H1 (cell line): ENCODE measurements at regions not wholly inside any gene's neighbourhood (a gene's known extent, or its start where the extent isn't known, plus 50 kb on each side); places are given as distances from the start of the nearest gene placed in this dataset.

Experiments used
- CTCF ChIA-PET: fragments of 300-600 bp; sonication (Branson Sonifier 250); formaldehyde crosslinking; loops from one replicate; lab custom pipeline; 2021; ENCODE audit not compliant: partially characterized antibody; lab: Charles Lee
- POLR2A ChIA-PET: fragments of 300-600 bp; sonication (Branson Sonifier 250); formaldehyde crosslinking; loops from one replicate; lab custom pipeline; 2021; ENCODE audit warnings: inconsistent platforms; ENCODE audit not compliant: partially characterized antibody; lab: Charles Lee
- DNase-seq, 2 experiments: peaks; one replicate each; pipeline versions ENCODE4 v3.0.0 to v3.0.0-alpha.2; 2010 to 2022; ENCODE audit warnings: low spot score in 2 of 2, low read depth in 1 of 2, mixed read lengths in 1 of 2
- FAIRE-seq: peaks from 2 replicates; lab custom pipeline; 2011; peaks lifted over from hg19 to GRCh38; lab: Jason Lieb, UNC
- H2AFZ ChIP-seq: 2 replicates; pipeline ENCODE4 v1.8.1; 2012; ENCODE audit warnings: low read length, inconsistent platforms
- H2AK5ac ChIP-seq: 2 replicates; pipeline ENCODE4 v1.6.1; 2013; ENCODE audit warnings: low read depth, low read length
- H2BK120ac ChIP-seq: replicated peaks from 2 replicates; pipeline ENCODE3; 2013; ENCODE audit warnings: low read depth, low read length, inconsistent platforms
- H2BK12ac ChIP-seq: 2 replicates; pipeline ENCODE4 v1.6.1; 2013; ENCODE audit warnings: low read depth, low read length
- H2BK15ac ChIP-seq: 2 replicates; pipeline ENCODE4 v1.6.1; 2013; ENCODE audit warnings: low read length
- H2BK20ac ChIP-seq: 2 replicates; pipeline ENCODE4 v1.6.1; 2013; ENCODE audit warnings: low read length
- H2BK5ac ChIP-seq: 2 replicates; pipeline ENCODE4 v1.6.1; 2013; ENCODE audit warnings: low read depth, low read length
- H3K14ac ChIP-seq: 2 replicates; pipeline ENCODE4 v1.6.1; 2013; ENCODE audit warnings: inconsistent platforms; ENCODE audit not compliant: insufficient read length
- H3K18ac ChIP-seq: 2 replicates; pipeline ENCODE4 v1.6.1; 2013; ENCODE audit warnings: low read length; ENCODE audit errors: extremely low read depth
- H3K23ac ChIP-seq: 2 replicates; pipeline ENCODE4 v1.6.1; 2013; ENCODE audit warnings: inconsistent platforms; ENCODE audit not compliant: insufficient read length
- H3K23me2 ChIP-seq: 2 replicates; pipeline ENCODE4 v1.6.1; 2013; ENCODE audit warnings: low read depth, low read length
- H3K27ac ChIP-seq: 2 replicates; pipeline ENCODE4 v1.6.1; 2011; ENCODE audit warnings: low read depth, low read length, inconsistent platforms
- H3K27me3 ChIP-seq, 4 experiments: replicated peaks in 1 of 4; 1 replicate in 1 of 4; 2 replicates in 3 of 4; pipeline versions ENCODE4 v1.6.1 to v1.8.1; 2011 to 2013; ENCODE audit warnings: low read length in 3 of 4, mild to moderate bottlenecking in 3 of 4, inconsistent platforms in 2 of 4, mixed read lengths in 2 of 4, moderate library complexity in 1 of 4; ENCODE audit not compliant: control insufficient read depth in 3 of 4, insufficient read depth in 3 of 4; ENCODE audit errors: extremely low read depth in 1 of 4
- H3K36me3 ChIP-seq, 4 experiments: 2 replicates each; pipeline versions ENCODE4 v1.6.1 to v1.8.1; 2011 to 2013; ENCODE audit warnings: mild to moderate bottlenecking in 4 of 4, low read length in 3 of 4, moderate library complexity in 2 of 4, control low read depth in 1 of 4, inconsistent platforms in 1 of 4; ENCODE audit not compliant: insufficient read depth in 4 of 4, control insufficient read depth in 2 of 4
- H3K4ac ChIP-seq: replicated peaks from 2 replicates; pipeline ENCODE3; 2013; ENCODE audit warnings: low read length, low read depth, mixed read lengths, inconsistent platforms; ENCODE audit not compliant: insufficient read length
- H3K4me1 ChIP-seq, 4 experiments: replicated peaks in 1 of 4; 1 replicate in 1 of 4; 2 replicates in 3 of 4; pipeline versions ENCODE4 v1.6.1 to v1.8.1; 2011 to 2013; ENCODE audit warnings: low read length in 3 of 4, inconsistent platforms in 2 of 4, mixed read lengths in 1 of 4; ENCODE audit not compliant: insufficient read depth in 4 of 4, control insufficient read depth in 3 of 4
- H3K4me2 ChIP-seq, 2 experiments: 2 replicates each; pipeline versions ENCODE4 v1.6.1 to v1.8.1; 2011 to 2013; ENCODE audit warnings: low read depth in 2 of 2, low read length in 2 of 2, control low read depth in 1 of 2, inconsistent platforms in 1 of 2, mild to moderate bottlenecking in 1 of 2; ENCODE audit not compliant: insufficient read depth in 1 of 2
- H3K4me3 ChIP-seq, 4 experiments: fragments of 200-600, 300-600 bp in 1 of 4; sonication (generic), shearing (Covaris generic), sonication (Bioruptor Twin) in 1 of 4; 2 replicates each; pipeline versions ENCODE4 v1.5.1 to v1.8.1; 2011 to 2016; ENCODE audit warnings: low read length in 4 of 4, low read depth in 3 of 4, control low read depth in 2 of 4, inconsistent platforms in 2 of 4, mild to moderate bottlenecking in 2 of 4, mixed read lengths in 1 of 4, moderate library complexity in 1 of 4; ENCODE audit not compliant: insufficient read depth in 2 of 4; ENCODE audit errors: extremely low read depth in 1 of 4
- H3K56ac ChIP-seq: replicated peaks from 2 replicates; pipeline ENCODE3; 2013; ENCODE audit warnings: low read depth, mild to moderate bottlenecking, mixed read lengths, low read length, inconsistent platforms; ENCODE audit not compliant: insufficient read length
- H3K79me1 ChIP-seq: 2 replicates; pipeline ENCODE4 v1.6.1; 2013; ENCODE audit warnings: low read depth, low read length, control low read depth
- H3K79me2 ChIP-seq, 2 experiments: 2 replicates each; pipeline versions ENCODE4 v1.6.1 to v1.8.1; 2012 to 2013; ENCODE audit warnings: low read length in 2 of 2, mild to moderate bottlenecking in 2 of 2, inconsistent platforms in 1 of 2; ENCODE audit not compliant: insufficient read depth in 2 of 2, control insufficient read depth in 1 of 2
- H3K9ac ChIP-seq, 4 experiments: replicated peaks in 1 of 4; 1 replicate in 1 of 4; 2 replicates in 3 of 4; pipeline versions ENCODE4 v1.6.1 to v1.8.1; 2011 to 2013; ENCODE audit warnings: low read depth in 3 of 4, low read length in 3 of 4, control low read depth in 2 of 4, mild to moderate bottlenecking in 2 of 4, moderate library complexity in 2 of 4, inconsistent platforms in 1 of 4; ENCODE audit errors: extremely low read depth in 1 of 4
- H3K9me3 ChIP-seq, 2 experiments: 2 replicates each; pipeline versions ENCODE4 v1.6.1 to v1.8.1; 2012 to 2013; ENCODE audit warnings: mild to moderate bottlenecking in 2 of 2, moderate library complexity in 2 of 2, control low read depth in 1 of 2, inconsistent platforms in 1 of 2, low read depth in 1 of 2, low read length in 1 of 2, mixed read lengths in 1 of 2; ENCODE audit not compliant: insufficient read depth in 2 of 2
- H4K20me1 ChIP-seq, 2 experiments: replicated peaks in 1 of 2; 2 replicates each; pipeline versions ENCODE3 to v1.8.1; 2011 to 2013; ENCODE audit warnings: inconsistent platforms in 2 of 2, low read length in 2 of 2, mild to moderate bottlenecking in 1 of 2; ENCODE audit not compliant: insufficient read depth in 2 of 2, control insufficient read depth in 1 of 2
- H4K5ac ChIP-seq: 2 replicates; pipeline ENCODE4 v1.6.1; 2013; ENCODE audit warnings: low read length, low read depth, mixed read lengths, inconsistent platforms; ENCODE audit not compliant: insufficient read length
- H4K8ac ChIP-seq: 2 replicates; pipeline ENCODE4 v1.8.0; 2013; ENCODE audit warnings: mild to moderate bottlenecking, moderate library complexity, low read length, inconsistent platforms; ENCODE audit not compliant: insufficient read depth; ENCODE audit errors: extremely low read depth
- H4K91ac ChIP-seq: replicated peaks from 2 replicates; pipeline ENCODE3; 2013; ENCODE audit warnings: low read length, mixed read lengths, inconsistent platforms; ENCODE audit not compliant: insufficient read length
- BCL11A ChIP-seq, 2 experiments: IDR thresholded peaks; one replicate each; pipeline ENCODE4 v1.6.1; 2011; ENCODE audit warnings: low read depth in 2 of 2, low read length in 2 of 2, mild to moderate bottlenecking in 2 of 2
- CHD1 ChIP-seq: IDR thresholded peaks from 2 replicates; pipeline ENCODE4 v1.6.1; 2012; ENCODE audit warnings: low read depth, low read length, improper control_type of control experiment
- CTBP2 ChIP-seq: IDR thresholded peaks from 2 replicates; pipeline ENCODE4 v1.7.0; 2011; ENCODE audit warnings: borderline replicate concordance, mild to moderate bottlenecking, moderate library complexity, mixed read lengths, low read length; ENCODE audit not compliant: insufficient read depth, insufficient read length
- FOSL1 ChIP-seq: IDR thresholded peaks from 2 replicates; pipeline ENCODE4 v1.6.1; 2011; ENCODE audit warnings: mild to moderate bottlenecking, low read depth, low read length, moderate library complexity; ENCODE audit not compliant: insufficient read depth
- KDM4A ChIP-seq: IDR thresholded peaks from one replicate; pipeline ENCODE4 v1.7.1; 2012; ENCODE audit warnings: low read depth, mild to moderate bottlenecking, moderate library complexity, low read length, inconsistent platforms; ENCODE audit not compliant: severe bottlenecking
- KDM5A ChIP-seq: fragments of 200-600 bp; IDR thresholded peaks from 2 replicates; pipeline ENCODE4 v1.7.1; 2012; ENCODE audit warnings: mild to moderate bottlenecking, low read length, inconsistent platforms, mixed read lengths
- NANOG ChIP-seq: IDR thresholded peaks from 2 replicates; pipeline ENCODE4 v1.6.1; 2011; ENCODE audit warnings: low read length, low read depth, mild to moderate bottlenecking, inconsistent platforms; ENCODE audit not compliant: insufficient read depth, poor library complexity, severe bottlenecking
- PHF8 ChIP-seq: fragments of 200-600 bp; sonication (generic); conservative IDR thresholded peaks from 2 replicates; pipeline ENCODE4 v1.7.1; 2012; ENCODE audit warnings: low read depth, mild to moderate bottlenecking, inconsistent platforms, low read length, moderate library complexity
- POLR2AphosphoS5 ChIP-seq: IDR thresholded peaks from 2 replicates; pipeline ENCODE4 v1.6.1; 2011; ENCODE audit warnings: low read depth, low read length
- RNF2 ChIP-seq: fragments of 200-900, 300-1000 bp; sonication (generic); IDR thresholded peaks from 2 replicates; pipeline ENCODE4 v1.7.1; 2016; ENCODE audit warnings: borderline replicate concordance, low read depth, mild to moderate bottlenecking, antibody characterized with exemption, low read length; ENCODE audit not compliant: poor library complexity, severe bottlenecking; ENCODE audit errors: missing control alignments
- WGBS, 2 experiments: shearing (Covaris generic) in 1 of 2; methylation state at CpG; one replicate each; pipeline versions ENCODE4 v1.1.6 to v1.1.7; 2013 to 2015; ENCODE audit warnings: low lambda C conversion rate in 2 of 2, mixed read lengths in 2 of 2, inconsistent platforms in 1 of 2, low coverage in 1 of 2, missing lambda C conversion rate in 1 of 2; ENCODE audit not compliant: insufficient replicate concordance in 2 of 2, insufficient coverage in 1 of 2, insufficient read length in 1 of 2; ENCODE audit errors: extremely low coverage in 1 of 2, missing lambda C conversion rate in 1 of 2; 5-methylcytosine and 5-hydroxymethylcytosine counted together
- TF ChIP-seq, protein P1 (sequence below): IDR thresholded peaks from 2 replicates; pipeline ENCODE4 v1.6.1; 2012; ENCODE audit warnings: inconsistent platforms
- TF ChIP-seq, protein P2 (sequence below): IDR thresholded peaks from 2 replicates; pipeline ENCODE4 v1.6.1; 2012; ENCODE audit warnings: low read length, inconsistent platforms

DNA sequence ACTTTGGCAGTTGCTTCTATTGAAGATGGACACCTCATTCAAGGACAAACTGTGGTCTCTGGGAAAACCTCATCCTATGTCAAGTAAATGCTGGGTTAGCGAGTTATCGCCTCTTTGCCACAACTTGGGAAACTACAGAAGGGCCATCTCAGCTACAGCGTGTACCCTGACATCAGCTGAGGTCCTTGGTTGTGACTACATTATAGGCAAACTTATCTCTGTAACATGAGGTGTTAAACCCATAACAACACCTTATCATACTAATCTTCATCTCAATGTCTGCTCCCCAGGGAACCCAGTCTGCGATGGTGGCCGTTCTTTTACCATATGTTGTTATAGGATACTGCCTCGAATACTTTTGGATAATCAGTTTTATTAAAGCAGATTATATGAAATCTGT lies 1862.7 kb downstream of the STIM2 start:
- no peak overlapping the region for H2BK12ac ChIP-seq
- H3K79me2 ChIP-seq: no peaks in the 10 kb centered on the region
- no peak overlapping the region for H3K23ac ChIP-seq
- no peaks in the 10 kb centered on the region for H3K27me3 ChIP-seq
- no peak overlapping the region for H3K4me3 ChIP-seq
- peaks cover 0 to 4% (median 0%) of the 10 kb centered on the region in 4 experiments; a peak in 1 of 7 replicates for H3K4me1 ChIP-seq
- H3K79me1 ChIP-seq: no peaks in the 10 kb centered on the region
- no peaks in the 10 kb centered on the region for H3K36me3 ChIP-seq
- no peaks in the 10 kb centered on the region for H4K20me1 ChIP-seq
- ChIA-PET CTCF (no interaction called here), POLR2A (no interaction called here)
- H4K5ac ChIP-seq: no peak overlapping the region
- no peak overlapping the region for H3K4ac ChIP-seq
- no peaks in the 10 kb centered on the region for H3K9me3 ChIP-seq
- no peak overlapping the region for H2AK5ac ChIP-seq
- no peak overlapping the region for H2BK15ac ChIP-seq
- no peak overlapping the region for H3K14ac ChIP-seq
- FAIRE-seq (no peak), DNase-seq (no peak)
- H3K4me2 ChIP-seq: no peak overlapping the region
- H3K18ac ChIP-seq: no peak overlapping the region
- no peak overlapping the region for H2AFZ ChIP-seq
- no peaks in the 10 kb centered on the region for H3K23me2 ChIP-seq
- no peak overlapping the region for H3K27ac ChIP-seq
- no peak overlapping the region for H2BK5ac ChIP-seq
- no peak overlapping the region for H4K91ac ChIP-seq
- H3K9ac ChIP-seq: no peak overlapping the region
- no peak overlapping the region for H3K56ac ChIP-seq
- H2BK120ac ChIP-seq: no peak overlapping the region
- H4K8ac ChIP-seq: no peak overlapping the region
- 88% methylated on average over 6 of the region's 6 CpGs; no CpG with 5 or more reads in 1 of the 2 experiments for WGBS, 2 experiments
- no peak overlapping the region for H2BK20ac ChIP-seq
- TF ChIP-seq, protein P1, sequence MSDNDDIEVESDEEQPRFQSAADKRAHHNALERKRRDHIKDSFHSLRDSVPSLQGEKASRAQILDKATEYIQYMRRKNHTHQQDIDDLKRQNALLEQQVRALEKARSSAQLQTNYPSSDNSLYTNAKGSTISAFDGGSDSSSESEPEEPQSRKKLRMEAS: no peak
- no peak for TF ChIP-seq POLR2AphosphoS5
- TF ChIP-seq PHF8: no peak
- TF ChIP-seq, protein P2, sequence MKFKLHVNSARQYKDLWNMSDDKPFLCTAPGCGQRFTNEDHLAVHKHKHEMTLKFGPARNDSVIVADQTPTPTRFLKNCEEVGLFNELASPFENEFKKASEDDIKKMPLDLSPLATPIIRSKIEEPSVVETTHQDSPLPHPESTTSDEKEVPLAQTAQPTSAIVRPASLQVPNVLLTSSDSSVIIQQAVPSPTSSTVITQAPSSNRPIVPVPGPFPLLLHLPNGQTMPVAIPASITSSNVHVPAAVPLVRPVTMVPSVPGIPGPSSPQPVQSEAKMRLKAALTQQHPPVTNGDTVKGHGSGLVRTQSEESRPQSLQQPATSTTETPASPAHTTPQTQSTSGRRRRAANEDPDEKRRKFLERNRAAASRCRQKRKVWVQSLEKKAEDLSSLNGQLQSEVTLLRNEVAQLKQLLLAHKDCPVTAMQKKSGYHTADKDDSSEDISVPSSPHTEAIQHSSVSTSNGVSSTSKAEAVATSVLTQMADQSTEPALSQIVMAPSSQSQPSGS: no peak
- no peak for TF ChIP-seq NANOG
- TF ChIP-seq RNF2: no peak
- TF ChIP-seq FOSL1: no peak
- no peak for TF ChIP-seq BCL11A (IDR thresholded peaks at IDR 0.05; ENCODE audit: low read depth in 2 of 2, low read length in 2 of 2)
- no peak for TF ChIP-seq KDM4A
- TF ChIP-seq CHD1: no peak
- no peak for TF ChIP-seq KDM5A
- TF ChIP-seq CTBP2: no peak
